HG03575 (cell line): ENCODE measurements at regions not wholly inside any gene's neighbourhood (a gene's known extent, or its start where the extent isn't known, plus 50 kb on each side); places are given as distances from the start of the nearest gene placed in this dataset.

Source experiments
- ATAC-seq: cut with Tn5 transposase; IDR thresholded peaks from one replicate; pipeline ENCODE4 v1.9.1; 2021; ENCODE audit not compliant: unreplicated experiment, insufficient number of reproducible peaks, low FRiP score; ENCODE audit errors: extremely low read depth

DNA sequence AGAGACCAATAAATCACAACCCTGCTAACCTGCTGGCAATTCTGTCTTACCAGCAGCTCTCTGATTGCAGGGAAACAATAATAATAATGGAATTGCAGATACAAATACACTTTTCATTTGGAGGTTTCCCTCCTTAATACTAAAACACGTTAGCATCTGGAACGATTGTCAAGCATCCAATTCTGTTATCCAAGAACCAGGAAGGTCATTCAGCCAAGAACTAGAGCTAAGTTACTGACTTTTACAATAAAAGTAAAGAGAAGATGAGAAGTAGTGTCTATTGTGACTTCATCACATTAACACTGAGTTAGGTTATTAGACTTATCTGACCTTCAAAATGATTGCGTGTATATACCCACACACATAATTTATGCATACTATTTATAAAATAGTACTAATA, 335.6 kb downstream of the BRINP1 start:
- ATAC-seq: no peak

DNA sequence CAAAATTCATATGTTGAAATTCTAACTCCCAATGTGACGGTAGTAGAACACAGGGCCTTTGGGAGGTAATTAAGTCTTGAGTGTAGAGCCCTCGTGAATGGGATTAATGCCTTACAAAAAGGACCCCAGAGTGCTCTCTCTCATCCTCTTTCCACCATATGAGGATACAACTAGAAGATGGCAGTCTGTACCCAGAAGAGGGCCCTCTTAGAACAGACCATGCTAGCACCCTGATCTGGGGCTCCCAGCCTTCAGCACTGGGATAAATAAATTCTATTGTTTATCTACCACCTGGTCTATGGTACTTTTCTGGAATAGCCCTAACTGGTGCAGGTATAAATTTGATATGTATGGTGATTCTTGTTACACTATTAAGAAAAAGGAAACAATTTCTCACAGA, 332.3 kb downstream of the BRINP1 start:
- no peak for ATAC-seq

DNA sequence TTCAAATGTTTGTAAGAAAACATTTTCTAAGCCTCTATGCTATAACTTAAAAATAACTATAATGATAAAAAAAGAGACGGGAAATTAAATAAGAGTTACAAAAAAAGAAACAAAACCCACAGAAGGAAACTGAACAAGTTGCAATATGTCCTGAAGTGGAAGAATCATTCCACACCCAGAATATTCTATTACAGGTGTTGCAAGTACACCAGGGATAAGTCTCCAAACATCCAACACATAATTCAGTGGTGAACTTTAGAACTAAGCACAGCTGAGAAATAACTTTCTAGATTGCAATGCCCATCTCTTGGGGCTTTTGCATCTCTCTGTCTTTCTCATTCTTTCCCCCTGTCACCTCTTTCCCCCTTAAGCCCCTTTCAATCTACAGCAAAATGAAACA, 325.2 kb downstream of the BRINP1 start:
- no peak for ATAC-seq

GRCh38 chr9:119044806-119045205, 324.4 kb downstream of the BRINP1 start:
- ATAC-seq: no peak

DNA sequence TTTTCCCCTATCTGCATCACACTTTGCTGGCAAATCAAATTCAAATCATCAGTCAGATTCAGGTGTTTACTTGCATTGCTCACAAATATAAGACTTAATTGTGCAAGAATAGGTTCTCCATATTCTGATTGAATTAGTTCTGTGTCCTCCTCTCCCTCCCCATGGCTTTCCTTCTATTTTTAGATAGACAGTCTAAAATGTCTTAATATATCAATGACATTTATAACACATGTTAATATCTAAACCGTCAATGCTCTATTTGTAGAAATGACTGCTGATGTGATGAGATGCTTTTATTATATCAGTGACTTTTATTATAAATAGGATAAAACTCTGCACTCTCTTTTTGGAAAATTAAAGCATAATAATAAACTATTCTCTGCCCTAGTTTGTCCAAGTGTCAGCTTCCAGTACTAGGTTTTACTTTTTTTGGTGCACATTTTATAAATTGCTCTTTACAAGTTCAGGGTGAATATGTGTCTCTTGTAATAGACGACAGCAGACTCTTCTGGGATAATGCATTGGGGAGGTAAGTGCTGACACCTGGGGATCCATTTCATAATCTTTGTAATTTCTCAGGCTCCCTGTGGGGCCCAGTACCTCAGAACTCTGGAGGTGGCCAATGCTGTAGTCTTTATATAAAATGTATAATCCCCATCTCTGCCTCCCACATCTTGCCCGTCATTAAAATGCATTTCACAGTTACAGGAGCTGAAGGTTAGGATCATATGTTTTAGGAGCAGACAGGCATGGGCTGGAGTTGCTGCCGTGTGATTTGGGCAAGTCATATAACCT, 321.5 kb downstream of the BRINP1 start:
- ATAC-seq: no peak

DNA sequence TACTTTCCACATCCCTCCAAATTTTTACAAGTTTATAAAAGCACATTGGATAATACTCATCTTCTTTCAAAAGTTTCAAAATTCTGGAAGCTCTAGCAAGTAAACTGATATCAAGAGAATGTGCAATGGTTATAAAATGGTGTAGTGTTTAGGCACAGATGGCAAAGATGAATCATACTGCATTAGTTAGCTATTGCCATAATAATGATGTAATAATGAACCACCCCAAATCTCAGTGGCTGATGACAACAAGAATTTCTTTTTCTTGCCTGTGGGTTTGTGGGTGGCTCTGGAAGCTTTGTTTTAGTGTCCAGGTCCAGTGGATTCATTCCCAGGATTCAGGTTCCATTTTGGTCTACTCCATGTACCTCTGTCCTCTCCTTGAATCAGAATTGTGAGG, 319.0 kb downstream of the BRINP1 start:
- ATAC-seq: no peak

DNA sequence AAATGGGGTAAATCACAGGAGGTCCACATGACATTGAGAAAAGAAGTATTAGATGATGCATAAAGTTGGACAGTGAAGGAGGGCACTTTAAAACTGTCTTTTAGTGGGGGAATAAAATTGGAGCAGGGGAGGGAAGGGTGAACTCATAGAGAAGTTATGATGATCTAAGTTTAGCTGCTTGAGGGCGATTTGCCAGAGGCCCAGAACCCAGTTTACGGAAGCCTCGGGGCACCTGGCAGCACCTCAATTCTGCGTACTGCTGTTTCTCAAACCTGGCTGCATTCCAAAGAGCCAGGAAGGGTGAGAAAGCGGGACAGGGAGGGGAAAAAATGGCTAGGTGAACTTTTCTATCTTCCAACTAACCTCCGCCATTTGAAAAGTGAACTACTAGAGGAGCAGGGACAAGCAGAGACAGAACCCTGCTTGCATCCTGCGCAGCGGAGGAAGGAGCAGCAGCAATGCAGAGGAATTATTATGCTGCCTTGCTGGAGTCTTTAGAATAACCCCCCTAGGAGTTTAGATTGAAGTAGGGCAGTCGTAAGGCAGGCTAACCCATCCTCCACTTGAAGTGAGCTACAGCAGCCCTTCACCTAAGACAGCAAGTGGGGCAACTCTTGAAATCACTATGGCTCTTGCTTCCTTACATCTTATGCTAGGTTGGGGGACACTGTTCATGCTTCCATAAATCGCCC, 316.8 kb downstream of the BRINP1 start:
- ATAC-seq: no peak

- no peak for ATAC-seq
These were observed 316.2 kb downstream of the BRINP1 start for GRCh38 chr9:119053070-119053469.

GRCh38 chr9:119060629-119061385, 308.4 kb downstream of the BRINP1 start:
- ATAC-seq: no peak

- no peak for ATAC-seq
These were observed 297.6 kb downstream of the BRINP1 start for GRCh38 chr9:119071636-119072035.

DNA sequence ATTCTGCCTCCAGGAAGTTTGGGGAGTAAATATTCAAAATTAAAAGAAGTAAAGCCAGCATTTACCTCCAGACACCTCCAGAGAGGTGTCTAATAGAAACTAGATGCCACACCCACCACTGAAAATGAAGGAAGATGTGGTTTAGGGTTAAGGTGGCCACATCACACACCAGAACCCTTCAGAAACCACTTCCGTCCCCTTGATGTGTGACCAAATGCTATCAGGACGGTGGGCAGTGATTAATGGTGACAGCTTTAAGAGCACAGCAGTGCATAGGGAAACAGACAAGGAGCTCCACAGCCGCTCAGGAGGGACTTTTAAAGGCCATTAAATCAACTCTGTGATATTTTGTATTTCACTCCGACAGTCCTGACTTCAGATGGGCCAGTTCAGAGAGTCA, 295.2 kb downstream of the BRINP1 start:
- no peak for ATAC-seq

DNA sequence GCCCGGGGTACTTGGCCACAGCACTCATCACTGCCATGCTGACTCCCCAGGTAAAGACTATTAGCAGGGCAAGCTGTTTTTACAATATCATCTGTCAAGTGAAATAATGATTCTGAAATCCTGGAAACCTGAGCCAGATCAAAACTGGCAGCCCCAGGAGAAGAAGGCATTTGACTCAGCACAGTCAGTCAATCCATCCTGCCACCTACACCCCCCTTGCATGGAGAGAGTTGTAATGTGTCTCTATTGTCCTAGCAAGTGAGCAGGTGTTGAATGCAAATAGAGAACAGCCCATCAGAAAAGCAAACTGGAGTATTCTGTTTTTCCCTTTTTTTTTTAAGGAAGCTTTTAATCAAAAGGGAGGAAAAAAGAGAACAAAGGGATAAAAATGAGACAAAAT, 291.2 kb downstream of the BRINP1 start:
- ATAC-seq: no peak

GRCh38 chr9:119083673-119084072, 285.6 kb downstream of the BRINP1 start:
- ATAC-seq: no peak

GRCh38 chr9:119086590-119086989, 282.6 kb downstream of the BRINP1 start:
- ATAC-seq: no peak

- ATAC-seq: no peak
These were observed 281.2 kb downstream of the BRINP1 start for GRCh38 chr9:119088002-119088547.

GRCh38 chr9:119091074-119091473, 278.2 kb downstream of the BRINP1 start:
- no peak for ATAC-seq

DNA sequence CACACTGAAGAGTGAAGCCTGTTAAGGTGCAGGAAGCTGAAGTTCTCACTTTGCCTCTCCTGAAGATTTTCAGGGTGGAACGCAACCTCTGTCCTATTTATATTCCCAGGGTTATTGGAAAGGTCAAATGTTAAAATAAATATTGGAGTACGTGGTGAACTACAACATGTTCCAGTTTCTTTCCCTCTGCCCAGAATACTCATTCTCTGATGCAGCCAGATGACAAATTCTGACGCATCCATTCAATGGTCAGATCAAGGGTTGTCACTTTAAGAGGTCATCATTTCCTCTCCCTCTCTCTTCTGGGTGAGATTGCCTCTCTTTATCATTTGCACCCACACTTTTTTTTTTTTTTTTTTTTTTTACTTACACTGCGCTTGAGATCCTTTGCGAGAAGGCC, 277.1 kb downstream of the BRINP1 start:
- no peak for ATAC-seq

GRCh38 chr9:119094086-119094485, 275.1 kb downstream of the BRINP1 start:
- no peak for ATAC-seq

- ATAC-seq: no peak
These were observed 274.2 kb downstream of the BRINP1 start for GRCh38 chr9:119095072-119095471.

GRCh38 chr9:119101048-119101447, 268.2 kb downstream of the BRINP1 start:
- no peak for ATAC-seq
